Thoracic aorta (tissue), 2 donors: ENCODE measurements at regions not wholly inside any gene's neighbourhood (a gene's known extent, or its start where the extent isn't known, plus 50 kb on each side); places are given as distances from the start of the nearest gene placed in this dataset.

ENCODE experiments used
- ATAC-seq: fragments of 150-250 bp; one replicate; pipeline ENCODE4 v1.8.0; 2017; ENCODE audit warnings: low read depth; ENCODE audit not compliant: insufficient number of reproducible peaks, low FRiP score
- DNase-seq: peaks from one replicate; pipeline ENCODE4 v3.0.0-alpha.2; 2020; ENCODE audit warnings: low spot score
- H3K27ac ChIP-seq, 2 donors: fragments of 200-600 bp; sonication (generic); 1 replicate in 1 of 2; 2 replicates in 1 of 2; pipeline ENCODE4 v1.5.1; 2016; ENCODE audit warnings: mild to moderate bottlenecking in 2 of 2, moderate library complexity in 2 of 2
- H3K27me3 ChIP-seq: fragments of 200-600 bp; sonication (generic); replicated peaks from 2 replicates; pipeline ENCODE4 v1.6.0; 2016; ENCODE audit warnings: mild to moderate bottlenecking; ENCODE audit not compliant: insufficient read depth
- H3K36me3 ChIP-seq: fragments of 200-600 bp; sonication (generic); one replicate; pipeline ENCODE4 v1.5.1; 2016
- H3K4me1 ChIP-seq, 2 donors: fragments of 200-600 bp; sonication (generic); 1 replicate in 1 of 2; 2 replicates in 1 of 2; pipeline versions ENCODE4 v1.5.1 to v1.6.0; 2016; ENCODE audit warnings: low read depth in 2 of 2, mild to moderate bottlenecking in 1 of 2; ENCODE audit not compliant: control insufficient read depth in 1 of 2
- H3K4me3 ChIP-seq: fragments of 200-600 bp; sonication (generic); 2 replicates; pipeline ENCODE4 v1.5.1; 2016; ENCODE audit warnings: mild to moderate bottlenecking
- H3K9me3 ChIP-seq: fragments of 200-600 bp; sonication (generic); 2 replicates; pipeline ENCODE4 v1.5.1; 2016
- TF ChIP-seq, protein P1 (sequence below): fragments of 200-600 bp; sonication (generic); IDR thresholded peaks from one replicate; pipeline ENCODE4 v1.5.1; 2019; ENCODE audit warnings: antibody characterized with exemption

DNA sequence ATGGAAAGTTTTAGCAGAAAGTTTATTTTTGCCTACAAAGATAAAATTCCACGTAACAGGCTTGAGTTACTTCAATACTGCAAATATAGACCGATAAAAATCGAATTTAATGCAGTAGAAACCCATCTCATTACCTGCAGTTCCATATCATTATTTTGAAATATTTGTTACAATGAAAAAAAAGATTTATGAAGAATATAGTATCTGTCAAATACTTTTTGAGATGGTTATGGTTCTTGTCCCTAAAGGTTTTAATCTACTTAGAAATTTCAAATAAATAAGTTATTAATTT, 273.5 kb downstream of the ADAMTS20 start:
- DNase-seq (no peak), ATAC-seq (no peak)
- no peaks in the 10 kb centered on the region for H3K27me3 ChIP-seq
- no peaks in the 10 kb centered on the region for H3K4me1 ChIP-seq
- no peak overlapping the region for H3K27ac ChIP-seq
- TF ChIP-seq, protein P1, sequence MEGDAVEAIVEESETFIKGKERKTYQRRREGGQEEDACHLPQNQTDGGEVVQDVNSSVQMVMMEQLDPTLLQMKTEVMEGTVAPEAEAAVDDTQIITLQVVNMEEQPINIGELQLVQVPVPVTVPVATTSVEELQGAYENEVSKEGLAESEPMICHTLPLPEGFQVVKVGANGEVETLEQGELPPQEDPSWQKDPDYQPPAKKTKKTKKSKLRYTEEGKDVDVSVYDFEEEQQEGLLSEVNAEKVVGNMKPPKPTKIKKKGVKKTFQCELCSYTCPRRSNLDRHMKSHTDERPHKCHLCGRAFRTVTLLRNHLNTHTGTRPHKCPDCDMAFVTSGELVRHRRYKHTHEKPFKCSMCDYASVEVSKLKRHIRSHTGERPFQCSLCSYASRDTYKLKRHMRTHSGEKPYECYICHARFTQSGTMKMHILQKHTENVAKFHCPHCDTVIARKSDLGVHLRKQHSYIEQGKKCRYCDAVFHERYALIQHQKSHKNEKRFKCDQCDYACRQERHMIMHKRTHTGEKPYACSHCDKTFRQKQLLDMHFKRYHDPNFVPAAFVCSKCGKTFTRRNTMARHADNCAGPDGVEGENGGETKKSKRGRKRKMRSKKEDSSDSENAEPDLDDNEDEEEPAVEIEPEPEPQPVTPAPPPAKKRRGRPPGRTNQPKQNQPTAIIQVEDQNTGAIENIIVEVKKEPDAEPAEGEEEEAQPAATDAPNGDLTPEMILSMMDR = no peak
- no peaks in the 10 kb centered on the region for H3K9me3 ChIP-seq
- H3K4me3 ChIP-seq = no peak overlapping the region
- H3K36me3 ChIP-seq = no peaks in the 10 kb centered on the region

DNA sequence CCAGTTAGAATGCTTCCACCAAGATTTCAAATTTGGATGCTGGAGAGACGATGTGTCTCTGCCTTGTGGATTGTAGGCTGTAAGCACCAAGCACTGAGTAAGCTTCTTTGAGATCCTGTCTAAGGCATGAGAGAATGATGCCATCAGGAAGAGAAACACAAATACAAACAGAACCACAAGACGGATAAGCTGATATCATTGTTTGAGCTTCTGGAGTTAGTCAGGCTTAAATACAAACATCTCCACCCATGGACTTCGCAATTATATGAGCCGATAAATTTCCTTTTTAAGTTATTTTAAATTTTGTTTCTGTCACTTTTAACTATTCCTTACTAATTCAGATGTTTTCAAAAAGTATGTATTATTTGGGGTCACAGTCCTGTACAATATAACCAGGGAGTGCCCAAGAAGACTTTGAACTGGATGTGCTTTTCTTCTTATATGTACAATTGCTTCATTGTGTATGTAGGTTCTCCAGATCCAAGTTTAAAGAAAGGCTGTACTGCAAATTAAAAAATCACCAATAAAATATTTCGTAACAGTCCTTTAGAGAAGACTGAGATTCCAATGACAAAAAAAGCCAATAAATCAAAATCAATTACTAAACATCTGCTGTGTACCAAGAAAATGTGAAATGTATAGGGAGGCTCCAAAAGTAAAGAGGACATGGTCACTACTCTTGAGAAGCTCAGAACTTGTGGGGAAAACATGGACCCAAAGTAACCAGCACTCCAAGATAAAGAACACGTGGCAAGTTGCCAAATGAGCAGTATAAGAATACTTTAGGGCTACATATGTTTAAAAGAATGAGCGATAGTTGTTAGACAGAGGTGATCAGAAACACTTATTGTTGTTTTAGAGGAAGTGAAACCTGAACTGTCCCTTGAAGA, 274.1 kb downstream of the ADAMTS20 start:
- Histone ChIP-seq H3K9me3 (no peaks in the 10 kb centered on the region), H3K36me3 (no peaks in the 10 kb centered on the region), H3K27me3 (no peaks in the 10 kb centered on the region), H3K4me1 (no peaks in the 10 kb centered on the region), H3K27ac (no peak overlapping the region), H3K4me3 (no peak overlapping the region)
- ATAC-seq (no peak), DNase-seq (no peak)
- TF ChIP-seq, protein P1 = no peak

DNA sequence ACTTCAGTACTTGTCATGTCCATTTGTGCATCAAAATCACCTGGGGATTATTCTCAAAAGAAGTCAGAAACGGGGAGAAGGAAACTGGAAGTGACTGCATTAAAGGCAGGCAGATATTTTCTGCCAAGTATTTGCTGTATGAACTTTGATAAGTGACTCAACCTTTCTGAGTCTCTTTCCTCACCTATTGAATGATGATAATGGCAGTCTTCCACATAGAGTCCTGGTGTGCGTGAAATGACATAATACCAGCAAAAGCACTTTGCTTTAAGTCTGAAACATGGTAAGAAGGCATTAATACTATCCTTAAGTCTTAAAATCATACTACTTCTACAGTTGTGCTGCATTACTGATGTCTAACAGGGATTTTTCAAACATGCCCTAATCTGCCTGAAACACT, 278.5 kb downstream of the ADAMTS20 start:
- ATAC-seq (no peak), DNase-seq (no peak)
- Histone ChIP-seq H3K4me1 (no peaks in the 10 kb centered on the region), H3K27ac (no peak overlapping the region), H3K9me3 (no peaks in the 10 kb centered on the region), H3K27me3 (no peaks in the 10 kb centered on the region), H3K36me3 (no peaks in the 10 kb centered on the region), H3K4me3 (no peak overlapping the region)
- TF ChIP-seq, protein P1 = no peak

DNA sequence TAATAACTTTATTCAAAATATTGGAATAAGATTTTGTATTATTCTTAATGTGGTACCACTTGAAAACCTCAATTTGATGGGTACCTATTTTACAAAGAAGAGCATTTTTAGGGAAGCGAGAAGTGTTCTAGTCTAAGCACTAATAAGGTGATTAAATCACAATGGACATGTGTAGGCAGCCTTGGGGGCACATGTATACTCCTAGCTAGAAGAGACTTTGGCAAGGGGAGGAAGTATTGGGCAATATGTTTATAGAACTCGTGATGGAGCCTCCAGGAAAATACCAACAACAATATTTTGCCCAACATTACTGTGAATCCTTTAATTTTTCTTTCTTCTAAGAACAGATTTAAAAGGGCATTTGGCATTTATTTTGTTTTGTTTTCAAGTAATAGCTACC, 280.3 kb downstream of the ADAMTS20 start:
- TF ChIP-seq, protein P1 = no peak
- ATAC-seq (no peak), DNase-seq (no peak)
- Histone ChIP-seq H3K27me3 (no peaks in the 10 kb centered on the region), H3K27ac (no peak overlapping the region), H3K4me3 (no peak overlapping the region), H3K36me3 (no peaks in the 10 kb centered on the region), H3K9me3 (no peaks in the 10 kb centered on the region), H3K4me1 (no peaks in the 10 kb centered on the region)

DNA sequence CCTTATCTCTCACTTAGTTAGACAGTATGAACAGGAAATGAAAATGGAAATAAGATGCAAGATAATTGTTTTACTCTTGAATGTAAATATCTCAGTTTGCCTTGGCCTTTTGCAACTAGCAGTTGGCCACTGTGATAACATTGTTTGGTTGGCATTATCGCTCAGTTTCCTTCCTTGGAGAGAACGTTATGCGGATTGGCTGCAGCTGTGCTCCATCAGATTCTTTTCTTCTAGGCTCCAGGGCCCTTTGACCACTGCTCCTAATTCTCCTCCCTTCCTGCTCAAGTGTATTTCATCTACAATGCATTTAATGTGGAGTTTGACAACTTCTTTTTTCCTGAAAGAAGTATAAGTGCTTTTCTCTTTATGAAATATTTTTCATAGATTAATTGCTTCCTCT, 284.2 kb downstream of the ADAMTS20 start:
- H3K4me1 ChIP-seq = no peaks in the 10 kb centered on the region
- TF ChIP-seq, protein P1 = no peak
- ATAC-seq = no peak

More for the DNA sequence above, 284.2 kb downstream of the ADAMTS20 start:
- H3K36me3 ChIP-seq = no peaks in the 10 kb centered on the region
- no peak for DNase-seq
- H3K4me3 ChIP-seq = no peak overlapping the region
- H3K27me3 ChIP-seq = no peaks in the 10 kb centered on the region
- no peaks in the 10 kb centered on the region for H3K9me3 ChIP-seq
- H3K27ac ChIP-seq = no peak overlapping the region
